Adrenal gland (tissue), 5 donors: ENCODE measurements at regions not wholly inside any gene's neighbourhood (a gene's known extent, or its start where the extent isn't known, plus 50 kb on each side); places are given as distances from the start of the nearest gene placed in this dataset.

Experiments
- CTCF ChIP-seq, 6 experiments: fragments of 450-650 bp in 4 of 6; fragments of 200-600 bp in 2 of 6; sonication (generic) in 1 of 6; IDR thresholded peaks; 1 replicate in 5 of 6; 2 replicates in 1 of 6; pipeline versions ENCODE4 v1.5.1 to v1.8.0; 2016 to 2021; ENCODE audit warnings: antibody characterized with exemption in 6 of 6, mild to moderate bottlenecking in 2 of 6, moderate library complexity in 1 of 6
- POLR2A ChIP-seq, 2 donors: fragments of 450-650 bp; IDR thresholded peaks; one replicate each; pipeline ENCODE4 v1.6.1; 2017; ENCODE audit warnings: antibody characterized with exemption in 2 of 2, mild to moderate bottlenecking in 2 of 2, moderate library complexity in 1 of 2
- donor health status: DM: no; HTN: no; CAD: no.

- TF ChIP-seq CTCF (IDR thresholded peaks at IDR 0.05), result no peak
- TF ChIP-seq POLR2A (IDR thresholded peaks at IDR 0.05), result no peak
These were observed 128.1 kb downstream of the ATXN7L3B start for GRCh38 chr12:74665690-74666089.
